PC-3 (cell line): ENCODE measurements at regions not wholly inside any gene's neighbourhood (a gene's known extent, or its start where the extent isn't known, plus 50 kb on each side); places are given as distances from the start of the nearest gene placed in this dataset.

Source experiments
- ATAC-seq: fragments of 200-7000 bp; cut with Tn5 transposase; 2 replicates; pipeline ENCODE4 v1.9.1; 2020; ENCODE audit warnings: mild to moderate bottlenecking, moderate library complexity
- BruUV-seq: library from RNA; stranded (reverse); fragments of 400-500 nt; replicated peaks from 2 replicates; lab custom pipeline; 2021; lab: Mats Ljungman, UMichigan
- CTCF ChIA-PET: fragments of 300-600 bp; sonication (Branson Sonifier 250); formaldehyde crosslinking; loops from one replicate; lab custom pipeline; 2022; ENCODE audit warnings: antibody characterized with exemption; lab: Charles Lee
- POLR2A ChIA-PET: fragments of 300-600 bp; sonication (Branson Sonifier 250); formaldehyde crosslinking; loops from one replicate; lab custom pipeline; 2022; ENCODE audit warnings: antibody characterized with exemption; ENCODE audit not compliant: unreplicated experiment; lab: Charles Lee
- DNase-seq: peaks from one replicate; pipeline ENCODE4 v3.0.0-alpha.2; 2015
- H2AFZ ChIP-seq: fragments of 300-600 bp; sonication (generic); 2 replicates; pipeline ENCODE4 v1.6.0; 2016; ENCODE audit warnings: antibody characterized with exemption, low read length
- H3F3A ChIP-seq: fragments of 300-600 bp; sonication (generic); one replicate; pipeline ENCODE4 v1.6.0; 2017; ENCODE audit warnings: antibody characterized with exemption, low read length, control low read depth, mild to moderate bottlenecking; ENCODE audit not compliant: unreplicated experiment
- H3K27ac ChIP-seq: fragments of 300-600 bp; sonication (generic); 2 replicates; pipeline ENCODE4 v1.5.1; 2016; ENCODE audit warnings: mild to moderate bottlenecking, low read length
- H3K27me3 ChIP-seq: fragments of 300-600 bp; sonication (generic); 2 replicates; pipeline ENCODE4 v1.6.1; 2016; ENCODE audit warnings: low read length, mixed read lengths
- H3K36me3 ChIP-seq: fragments of 300-600 bp; sonication (generic); 2 replicates; pipeline ENCODE4 v1.6.1; 2016; ENCODE audit warnings: low read depth, mixed run types, low read length, mixed read lengths
- H3K4me1 ChIP-seq: fragments of 300-600 bp; sonication (generic); 2 replicates; pipeline ENCODE4 v1.5.1; 2016; ENCODE audit warnings: low read length; ENCODE audit not compliant: insufficient read depth
- H3K4me2 ChIP-seq: fragments of 300-600 bp; sonication (generic); 2 replicates; pipeline ENCODE4 v1.6.0; 2016; ENCODE audit warnings: low read length
- H3K4me3 ChIP-seq: fragments of 300-600 bp; sonication (generic); 2 replicates; pipeline ENCODE4 v1.5.1; 2016; ENCODE audit warnings: mild to moderate bottlenecking, low read length, mixed read lengths
- H3K79me2 ChIP-seq: fragments of 300-600 bp; sonication (generic); 2 replicates; pipeline ENCODE4 v1.6.1; 2017; ENCODE audit warnings: low read length, mixed read lengths
- H3K9ac ChIP-seq: fragments of 300-600 bp; sonication (generic); 2 replicates; pipeline ENCODE4 v1.6.0; 2016; ENCODE audit warnings: mild to moderate bottlenecking, low read length
- H3K9me2 ChIP-seq: fragments of 300-600 bp; sonication (generic); replicated peaks from 2 replicates; pipeline ENCODE4 v1.6.1; 2016; ENCODE audit warnings: mixed run types, low read length, mixed read lengths
- H3K9me3 ChIP-seq: fragments of 300-600 bp; sonication (generic); 2 replicates; pipeline ENCODE4 v1.6.1; 2016; ENCODE audit warnings: low read length, mixed read lengths
- H4K20me1 ChIP-seq: fragments of 300-600 bp; sonication (generic); 2 replicates; pipeline ENCODE4 v1.6.1; 2016; ENCODE audit warnings: low read length, mixed read lengths
- EZH2 ChIP-seq: fragments of 300-600 bp; sonication (generic); IDR thresholded peaks from one replicate; pipeline ENCODE4 v1.6.1; 2017; ENCODE audit warnings: antibody characterized with exemption, mild to moderate bottlenecking, low read length; ENCODE audit not compliant: unreplicated experiment
- EZH2phosphoT487 ChIP-seq: fragments of 300-600 bp; sonication (generic); IDR thresholded peaks from 2 replicates; pipeline ENCODE4 v1.6.1; 2018; ENCODE audit warnings: mild to moderate bottlenecking, antibody characterized with exemption, low read length, borderline replicate concordance
- intact Hi-C: fragments of 100-400 bp; cut with micrococcal nuclease; formaldehyde crosslinking; loops from 2 replicates; pipeline ENCODE4 v1.9.0; 2023
- TF ChIP-seq, protein P1 (sequence below): fragments of 300-600 bp; sonication (generic); conservative IDR thresholded peaks from 2 replicates; pipeline ENCODE4 v1.5.1; 2017; ENCODE audit warnings: antibody characterized with exemption, low read depth, mild to moderate bottlenecking, low read length

GRCh38 chr2:65501074-65501473, 68.7 kb upstream of the SPRED2 start:
- H3K9ac ChIP-seq = no peak overlapping the region
- no TSS peak for BruUV-seq
- H2AFZ ChIP-seq = no peak overlapping the region
- POLR2A ChIA-PET = no interaction called here
- H3K9me3 ChIP-seq = no peaks in the 10 kb centered on the region
- CTCF ChIA-PET = no interaction called here
- no peak overlapping the region for H3K4me2 ChIP-seq
- H3K36me3 ChIP-seq = no peaks in the 10 kb centered on the region
- H3F3A ChIP-seq = no peaks in the 10 kb centered on the region
- TF ChIP-seq EZH2phosphoT487 = no peak
- TF ChIP-seq EZH2 = no peak
- TF ChIP-seq, protein P1, sequence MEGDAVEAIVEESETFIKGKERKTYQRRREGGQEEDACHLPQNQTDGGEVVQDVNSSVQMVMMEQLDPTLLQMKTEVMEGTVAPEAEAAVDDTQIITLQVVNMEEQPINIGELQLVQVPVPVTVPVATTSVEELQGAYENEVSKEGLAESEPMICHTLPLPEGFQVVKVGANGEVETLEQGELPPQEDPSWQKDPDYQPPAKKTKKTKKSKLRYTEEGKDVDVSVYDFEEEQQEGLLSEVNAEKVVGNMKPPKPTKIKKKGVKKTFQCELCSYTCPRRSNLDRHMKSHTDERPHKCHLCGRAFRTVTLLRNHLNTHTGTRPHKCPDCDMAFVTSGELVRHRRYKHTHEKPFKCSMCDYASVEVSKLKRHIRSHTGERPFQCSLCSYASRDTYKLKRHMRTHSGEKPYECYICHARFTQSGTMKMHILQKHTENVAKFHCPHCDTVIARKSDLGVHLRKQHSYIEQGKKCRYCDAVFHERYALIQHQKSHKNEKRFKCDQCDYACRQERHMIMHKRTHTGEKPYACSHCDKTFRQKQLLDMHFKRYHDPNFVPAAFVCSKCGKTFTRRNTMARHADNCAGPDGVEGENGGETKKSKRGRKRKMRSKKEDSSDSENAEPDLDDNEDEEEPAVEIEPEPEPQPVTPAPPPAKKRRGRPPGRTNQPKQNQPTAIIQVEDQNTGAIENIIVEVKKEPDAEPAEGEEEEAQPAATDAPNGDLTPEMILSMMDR = no peak
- H4K20me1 ChIP-seq = no peaks in the 10 kb centered on the region
- ATAC-seq (no peak), DNase-seq (no peak)
- no peaks in the 10 kb centered on the region for H3K27me3 ChIP-seq
- intact Hi-C loops = no loop called here
- H3K79me2 ChIP-seq = no peaks in the 10 kb centered on the region
- no peak overlapping the region for H3K4me3 ChIP-seq
- H3K4me1 ChIP-seq = peaks cover 8% of the 10 kb centered on the region
- H3K27ac ChIP-seq = no peak overlapping the region
- no peaks in the 10 kb centered on the region for H3K9me2 ChIP-seq

- no peak overlapping the region for H3K27ac ChIP-seq
- ChIA-PET POLR2A (no interaction called here), CTCF (no interaction called here)
- H3K4me1 ChIP-seq = peaks cover 5% of the 10 kb centered on the region
- H3K4me2 ChIP-seq = no peak overlapping the region
- H3K9ac ChIP-seq = no peak overlapping the region
- no peak overlapping the region for H2AFZ ChIP-seq
- BruUV-seq = no TSS peak
- H3K9me2 ChIP-seq = no peaks in the 10 kb centered on the region
- DNase-seq (no peak), ATAC-seq (no peak)
- no peak overlapping the region for H3K4me3 ChIP-seq
- H4K20me1 ChIP-seq = no peaks in the 10 kb centered on the region
- TF ChIP-seq, protein P1 = no peak
- TF ChIP-seq EZH2phosphoT487 = no peak
- TF ChIP-seq EZH2 = no peak
- H3K9me3 ChIP-seq = no peaks in the 10 kb centered on the region
- H3K36me3 ChIP-seq = no peaks in the 10 kb centered on the region
- intact Hi-C loops = no loop called here
- H3F3A ChIP-seq = no peaks in the 10 kb centered on the region
- no peaks in the 10 kb centered on the region for H3K27me3 ChIP-seq
- no peaks in the 10 kb centered on the region for H3K79me2 ChIP-seq
These were observed 68.1 kb upstream of the SPRED2 start for GRCh38 chr2:65500310-65501040.

DNA sequence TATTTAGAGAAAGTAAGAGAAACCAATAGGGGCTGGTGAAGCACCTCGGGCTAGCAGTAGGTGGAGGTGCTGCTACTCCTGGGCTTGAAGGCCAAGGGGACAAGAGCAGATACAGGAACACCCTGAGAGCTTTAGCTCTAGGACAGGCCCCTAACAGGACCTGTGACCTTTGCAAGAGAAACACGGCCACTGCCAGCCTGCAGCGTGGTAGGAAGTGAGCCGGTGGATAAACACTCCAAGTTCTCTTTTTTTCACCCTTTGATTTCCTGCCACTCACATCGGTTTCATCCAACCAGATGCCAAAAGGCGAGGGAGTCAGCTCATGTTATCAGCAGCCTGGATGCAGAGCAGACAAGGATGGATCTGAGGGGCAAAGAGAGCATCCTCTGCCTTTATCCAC, 66.8 kb upstream of the SPRED2 start:
- Histone ChIP-seq H3K9me3 (no peaks in the 10 kb centered on the region), H3K9ac (no peak overlapping the region), H3K79me2 (no peaks in the 10 kb centered on the region), H3K4me2 (no peak overlapping the region), H3K36me3 (no peaks in the 10 kb centered on the region), H3K9me2 (no peaks in the 10 kb centered on the region), H3F3A (no peaks in the 10 kb centered on the region), H3K27ac (no peak overlapping the region), H3K4me1 (no peaks in the 10 kb centered on the region), H2AFZ (no peak overlapping the region), H4K20me1 (no peaks in the 10 kb centered on the region), H3K4me3 (no peak overlapping the region), H3K27me3 (no peaks in the 10 kb centered on the region)
- intact Hi-C loops = no loop called here
- DNase-seq (no peak), ATAC-seq (no peak)
- no peak for TF ChIP-seq EZH2phosphoT487
- POLR2A ChIA-PET = no interaction called here
- CTCF ChIA-PET = no interaction called here
- no TSS peak for BruUV-seq
